A549 (cell line): ENCODE measurements at regions not wholly inside any gene's neighbourhood (a gene's known extent, or its start where the extent isn't known, plus 50 kb on each side); places are given as distances from the start of the nearest gene placed in this dataset.

Source experiments
- ATAC-seq, 2 experiments: fragments of 200-7000 bp in 1 of 2; fragments of >200 bp in 1 of 2; cut with Nextera tagmentation in 1 of 2; cut with Tn5 transposase in 1 of 2; 3 replicates each; pipeline versions ENCODE4 v1.8.0 to v1.9.1; 2018 to 2020; ENCODE audit warnings: mild to moderate bottlenecking in 1 of 2, moderate library complexity in 1 of 2
- CTCF ChIA-PET: fragments of 300-600 bp; sonication (Branson Sonifier 250); formaldehyde crosslinking; extraction: SDS; loops from one replicate; lab custom pipeline; 2021; ENCODE audit warnings: antibody characterized with exemption, inconsistent platforms; lab: Yijun Ruan, JAX
- POLR2A ChIA-PET: fragments of 350-600 bp; formaldehyde crosslinking; extraction: SDS; loops from one replicate; lab custom pipeline; 2021; ENCODE audit warnings: antibody characterized with exemption, inconsistent platforms; lab: Yijun Ruan, JAX
- DNase-seq, 2 experiments: peaks; one replicate each; pipeline versions ENCODE4 v3.0.0 to v3.0.0-alpha.2; 2011 to 2016; ENCODE audit warnings: low read depth in 1 of 2, low spot score in 1 of 2
- FAIRE-seq: peaks from 2 replicates; lab custom pipeline; 2011; peaks lifted over from hg19 to GRCh38; lab: Jason Lieb, UNC
- H3K27ac ChIP-seq, 2 experiments: fragments of >200 bp; sonication (Bioruptor Twin); formaldehyde crosslinking; 3 replicates each; pipeline ENCODE4 v1.5.1; 2016 to 2017
- H3K4me1 ChIP-seq: fragments of >200 bp; sonication (Bioruptor Twin); formaldehyde crosslinking; 3 replicates; pipeline ENCODE4 v1.6.1; 2016
- H3K4me2 ChIP-seq: fragments of >200 bp; sonication (Bioruptor Twin); formaldehyde crosslinking; 3 replicates; pipeline ENCODE4 v1.6.1; 2016
- H3K4me3 ChIP-seq: fragments of >200 bp; sonication (Bioruptor Twin); formaldehyde crosslinking; 3 replicates; pipeline ENCODE4 v1.5.1; 2016
- H3K9me3 ChIP-seq: fragments of >200 bp; sonication (Bioruptor Twin); formaldehyde crosslinking; 3 replicates; pipeline ENCODE4 v1.6.1; 2016
- CHD2 ChIP-seq: fragments of 150-350 bp; IDR thresholded peaks from 2 replicates; pipeline ENCODE4 v1.6.1; 2014; ENCODE audit warnings: low read length; ENCODE audit not compliant: partially characterized antibody
- EP300 ChIP-seq, 2 experiments: fragments of >200 bp; sonication (Bioruptor Twin); formaldehyde crosslinking; IDR thresholded peaks; 2 replicates in 1 of 2; 3 replicates in 1 of 2; pipeline ENCODE4 v1.6.1; 2016 to 2017
- FOSL2 ChIP-seq, 2 experiments: fragments of 450-650 bp in 1 of 2; fragments of >200 bp in 1 of 2; sonication (Bioruptor Twin) in 1 of 2; formaldehyde crosslinking; IDR thresholded peaks; 2 replicates each; pipeline versions ENCODE4 v1.5.0 to v1.6.1; 2016 to 2020; ENCODE audit warnings: mild to moderate bottlenecking in 1 of 2, moderate library complexity in 1 of 2
- HOXA7 ChIP-seq: fragments of 250-450 bp; sonication (Bioruptor Pico); IDR thresholded peaks from 2 replicates; pipeline ENCODE4 v1.5.0; 2020; ENCODE audit warnings: mild to moderate bottlenecking, moderate library complexity
- HOXB5 ChIP-seq: fragments of 250-450 bp; sonication (Bioruptor Pico); IDR thresholded peaks from 2 replicates; pipeline ENCODE4 v1.5.0; 2020; ENCODE audit warnings: mild to moderate bottlenecking, moderate library complexity
- JUN ChIP-seq, 2 experiments: fragments of >200 bp; sonication (Bioruptor Twin); formaldehyde crosslinking; IDR thresholded peaks; 2 replicates in 1 of 2; 3 replicates in 1 of 2; pipeline ENCODE4 v1.6.1; 2016 to 2017
- JUNB ChIP-seq: fragments of >200 bp; sonication (Bioruptor Twin); formaldehyde crosslinking; IDR thresholded peaks from 2 replicates; pipeline ENCODE4 v1.6.1; 2016
- KDM5A ChIP-seq: fragments of 200-600 bp; sonication (generic); IDR thresholded peaks from 2 replicates; pipeline ENCODE4 v1.6.1; 2016; ENCODE audit warnings: antibody characterized with exemption, mild to moderate bottlenecking
- MAFK ChIP-seq: fragments of 450-650 bp; IDR thresholded peaks from 2 replicates; pipeline ENCODE4 v1.6.1; 2014; ENCODE audit not compliant: partially characterized antibody
- NFE2L2 ChIP-seq: fragments of 150-350 bp; conservative IDR thresholded peaks from 2 replicates; pipeline ENCODE4 v1.6.1; 2014; ENCODE audit warnings: low read length
- NPAS2 ChIP-seq: fragments of 250-450 bp; sonication (Bioruptor Pico); IDR thresholded peaks from 2 replicates; pipeline ENCODE4 v1.8.0; 2022; ENCODE audit warnings: mild to moderate bottlenecking, moderate library complexity, borderline replicate concordance
- NR3C1 ChIP-seq: fragments of >200 bp; sonication (Bioruptor Twin); formaldehyde crosslinking; IDR thresholded peaks from 3 replicates; pipeline ENCODE4 v1.6.1; 2017
- PHF8 ChIP-seq: fragments of 200-600 bp; sonication (generic); IDR thresholded peaks from 2 replicates; pipeline ENCODE4 v1.6.1; 2016; ENCODE audit warnings: low read depth, mild to moderate bottlenecking, antibody characterized with exemption, moderate library complexity, borderline replicate concordance
- POLR2A ChIP-seq: IDR thresholded peaks from 2 replicates; pipeline ENCODE4 v1.6.1; 2012; ENCODE audit warnings: mild to moderate bottlenecking, low read length
- POLR2AphosphoS2 ChIP-seq: conservative IDR thresholded peaks from 2 replicates; pipeline ENCODE4 v1.6.1; 2012; ENCODE audit warnings: low read length, improper control_type of control experiment, inconsistent platforms
- RAD21 ChIP-seq, 2 experiments: fragments of >200 bp in 1 of 2; sonication (Bioruptor Twin) in 1 of 2; formaldehyde crosslinking in 1 of 2; IDR thresholded peaks in 1 of 2; conservative IDR thresholded peaks in 1 of 2; 2 replicates in 1 of 2; 3 replicates in 1 of 2; pipeline ENCODE4 v1.6.1; 2012 to 2018; ENCODE audit warnings: inconsistent platforms in 1 of 2
- TP53 ChIP-seq: fragments of 250-450 bp; sonication (Bioruptor Pico); IDR thresholded peaks from 2 replicates; pipeline ENCODE4 v1.5.0; 2021; ENCODE audit warnings: mild to moderate bottlenecking, moderate library complexity
- WGBS: methylation state at CpG from one replicate; pipeline ENCODE4 v1.1.6; 2017; ENCODE audit errors: missing lambda C conversion rate; 5-methylcytosine and 5-hydroxymethylcytosine counted together
- TF ChIP-seq, protein P1 (sequence below): fragments of 450-650 bp; IDR thresholded peaks from 2 replicates; pipeline ENCODE4 v1.6.1; 2014; ENCODE audit warnings: antibody characterized with exemption
- TF ChIP-seq, protein P2 (sequence below): fragments of 200-600 bp; sonication (generic); IDR thresholded peaks from 2 replicates; pipeline ENCODE4 v1.6.1; 2016; ENCODE audit warnings: antibody characterized with exemption, mild to moderate bottlenecking, moderate library complexity
- TF ChIP-seq, protein P3 (sequence below): IDR thresholded peaks from 2 replicates; pipeline ENCODE4 v1.6.1; 2012; ENCODE audit warnings: low read depth, borderline replicate concordance
- TF ChIP-seq, protein P4 (sequence below): fragments of 250-450 bp; sonication (Bioruptor Pico); IDR thresholded peaks from 2 replicates; pipeline ENCODE4 v1.5.0; 2021; ENCODE audit warnings: mild to moderate bottlenecking, moderate library complexity, borderline replicate concordance
- TF ChIP-seq, protein P5 (sequence below): IDR thresholded peaks from 2 replicates; pipeline ENCODE4 v1.6.1; 2012

DNA sequence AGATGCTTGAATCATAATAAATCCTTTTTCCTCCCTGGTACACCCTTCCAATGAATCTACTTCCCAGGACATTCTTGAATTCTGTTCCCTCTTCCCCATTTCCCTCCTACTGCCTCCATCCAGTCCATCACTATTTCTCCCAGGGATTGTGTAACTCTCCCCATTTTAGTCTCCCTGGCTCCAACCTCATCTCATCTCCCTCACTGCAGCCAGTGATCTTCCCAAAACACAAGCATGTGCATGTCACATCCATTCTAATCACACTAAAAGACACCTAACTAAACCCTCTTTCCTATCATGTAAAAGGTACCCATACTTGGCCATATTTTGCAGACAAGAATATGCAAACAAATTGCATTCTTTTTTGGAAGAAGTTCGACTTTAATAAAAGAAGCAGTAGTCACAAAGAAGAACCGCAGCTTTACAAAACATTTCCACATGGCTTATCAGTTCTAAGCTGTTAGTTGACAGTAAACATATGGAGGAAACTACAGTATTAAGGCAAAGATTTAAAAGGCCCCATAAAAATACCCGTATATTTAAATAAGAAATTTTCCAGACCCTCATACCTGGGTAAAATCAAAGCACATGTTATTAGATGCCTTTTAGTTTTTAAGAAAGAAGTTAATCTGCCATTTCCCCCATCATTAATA, 111.0 kb downstream of the KCTD12 start:
- no peak for ATAC-seq
- H3K4me2 ChIP-seq, result no peak overlapping the region
- ChIA-PET POLR2A (no interaction called here), CTCF (no interaction called here)
- H3K27ac ChIP-seq, result no peak overlapping the region
- H3K4me3 ChIP-seq, result no peak overlapping the region
- no peak for FAIRE-seq
- WGBS, result 27% methylated on average over 3 of the region's 3 CpGs
- DNase-seq, result no peak
- no peaks in the 10 kb centered on the region for H3K4me1 ChIP-seq
- no peaks in the 10 kb centered on the region for H3K9me3 ChIP-seq
- no peak for TF ChIP-seq EP300 (IDR thresholded peaks at IDR 0.05)

DNA sequence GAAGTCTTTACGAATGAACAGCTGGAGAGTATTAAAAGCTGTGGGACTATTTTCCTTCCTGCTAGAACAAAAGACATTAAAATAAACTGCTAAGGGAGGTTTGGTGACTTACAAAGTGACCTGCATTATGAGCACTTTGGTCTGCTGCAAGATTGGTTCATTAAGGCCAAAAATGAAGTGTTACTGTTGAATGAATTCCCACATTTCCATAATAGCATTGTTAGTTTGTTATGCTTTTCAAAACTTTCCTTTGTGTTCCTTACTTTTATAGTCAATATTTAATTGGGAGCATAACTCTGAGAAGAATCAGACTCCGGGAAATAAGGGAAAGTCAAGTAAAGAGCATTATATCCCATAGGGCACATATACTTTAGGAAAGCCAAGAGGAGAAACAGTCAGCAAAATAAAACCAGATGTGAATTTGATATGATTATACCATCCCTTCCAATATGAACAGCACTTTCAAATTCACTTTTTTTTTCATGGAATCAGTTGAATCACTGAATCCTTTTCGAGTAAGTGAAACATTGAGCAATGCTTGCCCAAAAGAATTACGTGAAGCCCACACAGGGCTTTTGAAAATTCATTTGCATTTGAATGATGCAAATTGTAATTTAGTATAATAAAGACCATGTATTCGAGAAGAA, 112.6 kb downstream of the KCTD12 start:
- ATAC-seq, result no peak
- CTCF ChIA-PET, result no interaction called here
- POLR2A ChIA-PET, result no interaction called here
- Histone ChIP-seq H3K4me2 (no peak overlapping the region), H3K27ac (no peak overlapping the region), H3K4me1 (no peaks in the 10 kb centered on the region), H3K9me3 (no peaks in the 10 kb centered on the region)
- FAIRE-seq, result no peak
- no peak for DNase-seq
- TF ChIP-seq HOXB5 (CRISPR knock-in tag) (no peak), RAD21 (conservative IDR thresholded peaks at IDR 0.05 in 1 of 2, IDR thresholded peaks at IDR 0.05 in 1 of 2) (no peak), CHD2 (no peak), PHF8 (no peak), HOXA7 (no peak), POLR2A (no peak), KDM5A (no peak), MAFK (no peak), TP53 (CRISPR knock-in tag) (no peak)
- TF ChIP-seq, protein P1, sequence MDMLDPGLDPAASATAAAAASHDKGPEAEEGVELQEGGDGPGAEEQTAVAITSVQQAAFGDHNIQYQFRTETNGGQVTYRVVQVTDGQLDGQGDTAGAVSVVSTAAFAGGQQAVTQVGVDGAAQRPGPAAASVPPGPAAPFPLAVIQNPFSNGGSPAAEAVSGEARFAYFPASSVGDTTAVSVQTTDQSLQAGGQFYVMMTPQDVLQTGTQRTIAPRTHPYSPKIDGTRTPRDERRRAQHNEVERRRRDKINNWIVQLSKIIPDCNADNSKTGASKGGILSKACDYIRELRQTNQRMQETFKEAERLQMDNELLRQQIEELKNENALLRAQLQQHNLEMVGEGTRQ, result no peak
- TF ChIP-seq, protein P2, sequence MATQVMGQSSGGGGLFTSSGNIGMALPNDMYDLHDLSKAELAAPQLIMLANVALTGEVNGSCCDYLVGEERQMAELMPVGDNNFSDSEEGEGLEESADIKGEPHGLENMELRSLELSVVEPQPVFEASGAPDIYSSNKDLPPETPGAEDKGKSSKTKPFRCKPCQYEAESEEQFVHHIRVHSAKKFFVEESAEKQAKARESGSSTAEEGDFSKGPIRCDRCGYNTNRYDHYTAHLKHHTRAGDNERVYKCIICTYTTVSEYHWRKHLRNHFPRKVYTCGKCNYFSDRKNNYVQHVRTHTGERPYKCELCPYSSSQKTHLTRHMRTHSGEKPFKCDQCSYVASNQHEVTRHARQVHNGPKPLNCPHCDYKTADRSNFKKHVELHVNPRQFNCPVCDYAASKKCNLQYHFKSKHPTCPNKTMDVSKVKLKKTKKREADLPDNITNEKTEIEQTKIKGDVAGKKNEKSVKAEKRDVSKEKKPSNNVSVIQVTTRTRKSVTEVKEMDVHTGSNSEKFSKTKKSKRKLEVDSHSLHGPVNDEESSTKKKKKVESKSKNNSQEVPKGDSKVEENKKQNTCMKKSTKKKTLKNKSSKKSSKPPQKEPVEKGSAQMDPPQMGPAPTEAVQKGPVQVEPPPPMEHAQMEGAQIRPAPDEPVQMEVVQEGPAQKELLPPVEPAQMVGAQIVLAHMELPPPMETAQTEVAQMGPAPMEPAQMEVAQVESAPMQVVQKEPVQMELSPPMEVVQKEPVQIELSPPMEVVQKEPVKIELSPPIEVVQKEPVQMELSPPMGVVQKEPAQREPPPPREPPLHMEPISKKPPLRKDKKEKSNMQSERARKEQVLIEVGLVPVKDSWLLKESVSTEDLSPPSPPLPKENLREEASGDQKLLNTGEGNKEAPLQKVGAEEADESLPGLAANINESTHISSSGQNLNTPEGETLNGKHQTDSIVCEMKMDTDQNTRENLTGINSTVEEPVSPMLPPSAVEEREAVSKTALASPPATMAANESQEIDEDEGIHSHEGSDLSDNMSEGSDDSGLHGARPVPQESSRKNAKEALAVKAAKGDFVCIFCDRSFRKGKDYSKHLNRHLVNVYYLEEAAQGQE, result no peak
- TF ChIP-seq, all 56 proteins: peak for 0
- 5% methylated on average over 5 of the region's 5 CpGs for WGBS
- no peak overlapping the region for H3K4me3 ChIP-seq

DNA sequence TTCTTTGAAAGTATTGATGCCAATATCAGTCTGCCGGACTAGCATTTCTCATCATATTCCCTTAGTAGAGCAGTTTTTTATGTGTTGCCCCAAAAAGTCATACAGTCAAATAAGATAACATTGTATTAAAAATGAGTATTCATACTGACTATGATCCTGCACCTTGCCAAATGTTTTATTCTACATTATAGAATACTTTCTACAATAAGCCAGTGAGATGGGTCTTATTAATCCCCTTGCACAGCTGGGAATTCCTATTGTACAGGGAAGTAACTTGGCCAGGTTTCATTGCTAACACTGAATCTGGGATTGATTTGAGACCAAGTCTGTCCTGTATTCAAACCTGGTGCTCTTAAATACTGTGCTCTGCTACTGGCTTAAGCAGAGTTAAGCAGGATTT, 114.0 kb downstream of the KCTD12 start:
- H3K4me1 ChIP-seq, result no peaks in the 10 kb centered on the region
- ATAC-seq (no peak), DNase-seq (no peak), FAIRE-seq (no peak)
- no peak overlapping the region for H3K4me2 ChIP-seq
- H3K9me3 ChIP-seq, result no peaks in the 10 kb centered on the region
- no peak overlapping the region for H3K27ac ChIP-seq
- ChIA-PET POLR2A (no interaction called here), CTCF (no interaction called here)
- WGBS, result 89% methylated on average over 1 of the region's 1 CpG
- no peak overlapping the region for H3K4me3 ChIP-seq
- TF ChIP-seq JUN (IDR thresholded peaks at IDR 0.05) (no peak), NPAS2 (CRISPR knock-in tag) (no peak), HOXA7 (no peak), POLR2AphosphoS2 (no peak), NR3C1 (no peak), PHF8 (no peak), JUNB (no peak), KDM5A (no peak), NFE2L2 (no peak), FOSL2 (IDR thresholded peaks at IDR 0.05) (no peak), FOSL2 (CRISPR knock-in tag; IDR thresholded peaks at IDR 0.05) (no peak), MAFK (no peak)
- TF ChIP-seq, protein P3, sequence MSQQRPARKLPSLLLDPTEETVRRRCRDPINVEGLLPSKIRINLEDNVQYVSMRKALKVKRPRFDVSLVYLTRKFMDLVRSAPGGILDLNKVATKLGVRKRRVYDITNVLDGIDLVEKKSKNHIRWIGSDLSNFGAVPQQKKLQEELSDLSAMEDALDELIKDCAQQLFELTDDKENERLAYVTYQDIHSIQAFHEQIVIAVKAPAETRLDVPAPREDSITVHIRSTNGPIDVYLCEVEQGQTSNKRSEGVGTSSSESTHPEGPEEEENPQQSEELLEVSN, result no peak
- TF ChIP-seq, protein P4, sequence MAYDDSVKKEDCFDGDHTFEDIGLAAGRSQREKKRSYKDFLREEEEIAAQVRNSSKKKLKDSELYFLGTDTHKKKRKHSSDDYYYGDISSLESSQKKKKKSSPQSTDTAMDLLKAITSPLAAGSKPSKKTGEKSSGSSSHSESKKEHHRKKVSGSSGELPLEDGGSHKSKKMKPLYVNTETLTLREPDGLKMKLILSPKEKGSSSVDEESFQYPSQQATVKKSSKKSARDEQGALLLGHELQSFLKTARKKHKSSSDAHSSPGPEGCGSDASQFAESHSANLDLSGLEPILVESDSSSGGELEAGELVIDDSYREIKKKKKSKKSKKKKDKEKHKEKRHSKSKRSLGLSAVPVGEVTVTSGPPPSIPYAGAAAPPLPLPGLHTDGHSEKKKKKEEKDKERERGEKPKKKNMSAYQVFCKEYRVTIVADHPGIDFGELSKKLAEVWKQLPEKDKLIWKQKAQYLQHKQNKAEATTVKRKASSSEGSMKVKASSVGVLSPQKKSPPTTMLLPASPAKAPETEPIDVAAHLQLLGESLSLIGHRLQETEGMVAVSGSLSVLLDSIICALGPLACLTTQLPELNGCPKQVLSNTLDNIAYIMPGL (CRISPR knock-in tag), result no peak
- TF ChIP-seq, protein P5, sequence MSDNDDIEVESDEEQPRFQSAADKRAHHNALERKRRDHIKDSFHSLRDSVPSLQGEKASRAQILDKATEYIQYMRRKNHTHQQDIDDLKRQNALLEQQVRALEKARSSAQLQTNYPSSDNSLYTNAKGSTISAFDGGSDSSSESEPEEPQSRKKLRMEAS, result no peak
